Kidney (tissue), 13 donors: ENCODE measurements at regions not wholly inside any gene's neighbourhood (a gene's known extent, or its start where the extent isn't known, plus 50 kb on each side); places are given as distances from the start of the nearest gene placed in this dataset.

ENCODE experiments used
- DNase-seq, 5 donors: peaks; one replicate each; pipeline ENCODE4 v3.0.0-alpha.2; 2013 to 2020
- FAIRE-seq: peaks from 2 replicates; lab custom pipeline; 2012; peaks lifted over from hg19 to GRCh38; lab: Jason Lieb, UNC
- H3K27ac ChIP-seq, 2 donors: one replicate each; pipeline ENCODE4 v1.7.0; 2013; ENCODE audit warnings: low read depth in 2 of 2, low read length in 2 of 2, inconsistent platforms in 1 of 2
- H3K27me3 ChIP-seq: one replicate; pipeline ENCODE4 v1.7.1; 2013; ENCODE audit warnings: low read length, inconsistent platforms; ENCODE audit not compliant: control insufficient read depth, insufficient read depth
- H3K36me3 ChIP-seq, 3 donors: one replicate each; pipeline versions ENCODE4 v1.7.0 to v1.7.1; 2013; ENCODE audit warnings: low read length in 3 of 3, control low read depth in 1 of 3, inconsistent platforms in 1 of 3; ENCODE audit not compliant: insufficient read depth in 3 of 3, control insufficient read depth in 2 of 3
- H3K4me1 ChIP-seq, 3 donors: one replicate each; pipeline versions ENCODE4 v1.7.0 to v1.7.1; 2013; ENCODE audit warnings: low read length in 3 of 3, inconsistent platforms in 1 of 3, low read depth in 1 of 3; ENCODE audit not compliant: control insufficient read depth in 2 of 3, insufficient read depth in 2 of 3
- H3K4me3 ChIP-seq, 3 donors: one replicate each; pipeline versions ENCODE4 v1.7.0 to v1.8.1; 2013; ENCODE audit warnings: low read length in 3 of 3, control low read depth in 1 of 3, inconsistent platforms in 1 of 3
- H3K9ac ChIP-seq, 3 donors: one replicate each; pipeline versions ENCODE4 v1.7.0 to v1.7.1; 2013; ENCODE audit warnings: low read length in 3 of 3, control low read depth in 1 of 3, inconsistent platforms in 1 of 3
- H3K9me3 ChIP-seq, 3 donors: one replicate each; pipeline versions ENCODE4 v1.7.0 to v1.7.1; 2013; ENCODE audit warnings: low read length in 3 of 3, control low read depth in 1 of 3, inconsistent platforms in 1 of 3; ENCODE audit not compliant: control insufficient read depth in 2 of 3, insufficient read depth in 1 of 3
- CTCF ChIP-seq: IDR thresholded peaks from 3 replicates; pipeline ENCODE4 v1.5.1; 2012; ENCODE audit warnings: mild to moderate bottlenecking, moderate library complexity, borderline replicate concordance; ENCODE audit not compliant: insufficient read depth; ENCODE audit errors: extremely low read depth
- intact Hi-C: fragments of 100-400 bp; cut with DNase I; formaldehyde crosslinking; loops from one replicate; pipeline ENCODE4 v1.11.1; 2022
- donor health status: control.
- donor health status: control.
- donor health status: control.
- donor health status: control.
- donor health status: control.
- donor health status: DM: yes; HTN: yes; CAD: no.
- donor health status: Normal renal cell carcinoma (clear cell type).

DNA sequence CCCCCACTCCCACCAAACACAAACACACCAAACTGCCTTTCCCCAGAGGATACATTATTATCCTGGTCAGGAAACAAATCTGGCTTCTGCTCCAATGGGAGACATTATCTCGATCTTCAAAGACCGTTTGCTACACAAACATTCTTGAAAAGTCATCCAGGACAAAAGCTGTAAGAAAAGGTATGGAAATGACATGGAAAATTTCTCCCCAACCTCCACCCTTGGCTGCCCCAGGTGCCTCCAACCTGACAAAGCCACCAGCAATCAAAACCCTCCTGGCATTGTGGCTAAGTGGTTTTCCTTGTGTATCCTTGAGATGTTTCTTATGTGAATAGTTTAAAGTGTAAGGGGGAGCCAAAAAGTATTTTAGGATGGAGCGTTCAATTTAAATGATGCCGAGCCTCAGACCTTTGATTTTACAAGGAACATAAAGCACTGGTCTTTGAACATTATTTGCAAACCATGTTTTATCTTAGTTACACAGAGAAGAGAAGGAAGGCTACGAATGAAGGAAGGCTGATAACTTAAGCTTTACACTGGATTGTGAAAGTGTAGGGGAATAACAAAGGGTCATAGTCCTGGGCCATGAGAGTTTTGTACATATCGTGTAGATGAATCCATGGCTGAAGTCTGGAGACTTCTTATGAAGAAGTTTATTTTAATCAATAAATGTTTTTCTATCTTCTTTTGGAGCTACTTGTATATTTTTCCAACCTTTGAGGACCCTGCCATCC lies 418.9 kb upstream of the TMTC1 start:
- intact Hi-C loops = no loop called here
- Histone ChIP-seq H3K9me3 (no peaks in the 10 kb centered on the region), H3K36me3 (no peaks in the 10 kb centered on the region), H3K4me3 (no peak overlapping the region), H3K27me3 (peaks cover 3% of the 10 kb centered on the region), H3K27ac (no peak overlapping the region), H3K9ac (no peak overlapping the region), H3K4me1 (no peaks in the 10 kb centered on the region)
- no peak for TF ChIP-seq CTCF
- FAIRE-seq (no peak), DNase-seq (no peak)

- Histone ChIP-seq H3K36me3 (no peaks in the 10 kb centered on the region), H3K9ac (no peak overlapping the region), H3K27me3 (peaks cover 3% of the 10 kb centered on the region), H3K27ac (no peak overlapping the region), H3K4me3 (peak overlapping the region in 1 of 3 donors; percentile 37), H3K9me3 (no peaks in the 10 kb centered on the region), H3K4me1 (no peaks in the 10 kb centered on the region)
- no peak for FAIRE-seq
- intact Hi-C loops = no loop called here
- TF ChIP-seq CTCF = no peak
- DNase-seq = peak in 2 of 5 donors; percentile 19 to 63
Measured at GRCh38 chr12:30201301-30202160, 417.8 kb upstream of the TMTC1 start.

- peak overlapping the region in 2 of 3 donors; percentile 22 to 37 for H3K4me3 ChIP-seq
- FAIRE-seq (no peak), DNase-seq (peak in 4 of 5 donors; percentile 27 to 72 (median 42))
- no peaks in the 10 kb centered on the region for H3K9me3 ChIP-seq
- H3K36me3 ChIP-seq = no peaks in the 10 kb centered on the region
- H3K27ac ChIP-seq = no peak overlapping the region
- H3K4me1 ChIP-seq = no peaks in the 10 kb centered on the region
- TF ChIP-seq CTCF = no peak
- intact Hi-C loops = no loop called here
- peaks cover 3% of the 10 kb centered on the region for H3K27me3 ChIP-seq
- no peak overlapping the region for H3K9ac ChIP-seq
Measured at GRCh38 chr12:30200864-30201263, 417.1 kb upstream of the TMTC1 start.
